Activated effector memory CD4-positive, alpha-beta T cell treated with Interleukin-2 at 50 U/mL for 16 hours (primary cell): ENCODE measurements at regions not wholly inside any gene's neighbourhood (a gene's known extent, or its start where the extent isn't known, plus 50 kb on each side); places are given as distances from the start of the nearest gene placed in this dataset.
"Not testable (repeated sequence)": the region's sequence is repeated elsewhere in the genome, so short reads cannot be mapped to it uniquely, and the experiment has no call there.

Source experiments
- DNase-seq: peaks from one replicate; pipeline ENCODE4 v3.0.0-alpha.2; 2020

- no peak for DNase-seq
These were observed 274.1 kb downstream of the REEP3 start for GRCh38 chr10:63795094-63795860.

GRCh38 chr10:63798599-63799498 is 277.6 kb downstream of the REEP3 start:
- no peak for DNase-seq

GRCh38 chr10:63799521-63800300 is 278.5 kb downstream of the REEP3 start:
- DNase-seq: no peak

- DNase-seq: no peak
These were observed 280.0 kb downstream of the REEP3 start for GRCh38 chr10:63801166-63801565.

- no peak for DNase-seq
These were observed 285.1 kb downstream of the REEP3 start for GRCh38 chr10:63806330-63806729.

GRCh38 chr10:63812501-63812900 is 291.3 kb downstream of the REEP3 start:
- no peak for DNase-seq

- DNase-seq: no peak
These were observed 298.6 kb downstream of the REEP3 start for GRCh38 chr10:63819753-63820329.

- DNase-seq: no peak
These were observed 301.3 kb downstream of the REEP3 start for GRCh38 chr10:63822496-63822895.

GRCh38 chr10:63825111-63825510 is 303.9 kb downstream of the REEP3 start:
- DNase-seq: no peak

GRCh38 chr10:63825766-63826165 is 304.6 kb downstream of the REEP3 start:
- DNase-seq: no peak

GRCh38 chr10:63827018-63827417 is 305.8 kb downstream of the REEP3 start:
- DNase-seq: not testable (repeated sequence)

GRCh38 chr10:63829020-63829419 is 307.8 kb downstream of the REEP3 start:
- DNase-seq: no peak

- no peak for DNase-seq
These were observed 308.5 kb downstream of the REEP3 start for GRCh38 chr10:63829573-63830149.

- no peak for DNase-seq
These were observed 311.5 kb downstream of the REEP3 start for GRCh38 chr10:63832686-63833085.

GRCh38 chr10:63833411-63834060 is 312.3 kb downstream of the REEP3 start:
- DNase-seq: no peak

- DNase-seq: no peak
These were observed 315.7 kb downstream of the REEP3 start for GRCh38 chr10:63836666-63837442.

- DNase-seq: no peak
These were observed 320.6 kb downstream of the REEP3 start for GRCh38 chr10:63841761-63842160.

GRCh38 chr10:63843107-63843506 is 321.9 kb downstream of the REEP3 start:
- DNase-seq: no peak

GRCh38 chr10:63848871-63849270 is 327.7 kb downstream of the REEP3 start:
- not testable (repeated sequence) for DNase-seq

- no peak for DNase-seq
These were observed 341.7 kb downstream of the REEP3 start for GRCh38 chr10:63862860-63863259.

GRCh38 chr10:63865210-63865609 is 344.0 kb downstream of the REEP3 start:
- no peak for DNase-seq
